HG03103 (cell line): ENCODE measurements at regions not wholly inside any gene's neighbourhood (a gene's known extent, or its start where the extent isn't known, plus 50 kb on each side); places are given as distances from the start of the nearest gene placed in this dataset.
"Not testable (repeated sequence)": the region's sequence is repeated elsewhere in the genome, so short reads cannot be mapped to it uniquely, and the experiment has no call there.

Experiments used
- ATAC-seq: cut with Tn5 transposase; IDR thresholded peaks from one replicate; pipeline ENCODE4 v1.9.1; 2021; ENCODE audit warnings: low read depth; ENCODE audit not compliant: unreplicated experiment

DNA sequence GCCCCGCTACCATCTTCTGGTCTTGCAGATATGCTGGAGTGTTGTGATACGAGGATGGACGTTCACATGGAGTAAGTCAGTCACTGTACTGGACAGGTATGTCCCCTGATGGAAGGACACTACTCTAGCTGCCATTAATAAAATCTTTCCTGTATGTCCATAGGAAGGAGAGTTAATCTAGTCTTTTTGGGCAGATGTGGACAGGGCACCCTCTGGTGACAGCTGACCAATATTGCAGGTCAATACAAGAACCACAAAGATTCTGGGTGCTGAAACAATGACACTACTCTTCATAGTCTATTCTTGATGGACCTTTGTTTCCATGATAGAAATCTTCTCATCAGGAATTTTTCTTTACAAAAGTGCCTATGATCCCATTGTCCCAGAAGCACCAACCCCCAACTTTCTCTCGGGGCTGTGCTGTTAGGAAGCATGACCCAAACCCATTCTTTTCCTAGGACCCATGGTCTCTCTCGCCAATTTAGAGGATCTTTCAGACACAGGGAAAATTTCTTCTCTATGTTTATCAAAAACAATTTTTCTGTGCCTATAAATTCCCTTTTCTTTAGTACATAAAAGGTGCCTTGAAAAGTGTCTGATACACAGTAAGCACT, 376.9 kb downstream of the DTWD2 start:
- ATAC-seq, result no peak

DNA sequence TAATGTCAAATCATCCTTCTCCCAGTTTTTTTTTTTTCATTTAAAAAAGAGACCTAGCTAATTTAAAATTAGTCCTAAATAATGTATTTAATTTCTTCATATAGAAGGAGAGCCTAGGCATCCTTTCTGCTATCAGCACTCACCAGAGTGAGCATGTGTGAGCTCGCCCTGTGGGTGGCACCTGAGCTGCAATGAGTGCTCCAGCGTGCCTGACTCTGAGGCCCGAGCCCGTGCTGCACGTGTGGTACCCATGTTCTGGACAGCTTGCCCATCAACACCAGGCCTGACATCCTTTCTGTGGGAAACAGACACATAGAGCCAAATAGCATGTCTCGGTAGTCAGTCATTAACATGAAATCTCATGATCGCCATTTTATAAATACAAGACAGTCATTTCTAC, 381.4 kb downstream of the DTWD2 start:
- no peak for ATAC-seq

DNA sequence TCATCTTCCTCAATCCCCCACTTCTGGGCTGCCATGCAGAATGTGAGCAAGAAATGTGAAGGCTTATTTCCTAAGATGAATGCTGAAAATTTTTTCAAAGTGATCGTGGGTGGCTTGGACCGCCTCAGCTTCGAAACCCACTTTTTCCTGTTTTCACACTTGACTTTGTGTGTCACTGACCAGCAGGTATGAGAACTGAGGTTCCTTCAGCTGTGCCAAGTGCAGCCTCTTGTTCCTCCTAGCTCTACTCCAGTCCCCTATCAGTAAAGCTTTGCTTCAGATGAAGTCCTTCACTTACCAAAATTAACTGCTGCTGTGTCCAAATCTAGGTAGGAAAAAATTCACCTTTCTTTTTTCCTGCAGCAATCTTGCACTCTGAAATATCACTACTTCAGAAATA, 382.6 kb downstream of the DTWD2 start:
- ATAC-seq, result no peak

DNA sequence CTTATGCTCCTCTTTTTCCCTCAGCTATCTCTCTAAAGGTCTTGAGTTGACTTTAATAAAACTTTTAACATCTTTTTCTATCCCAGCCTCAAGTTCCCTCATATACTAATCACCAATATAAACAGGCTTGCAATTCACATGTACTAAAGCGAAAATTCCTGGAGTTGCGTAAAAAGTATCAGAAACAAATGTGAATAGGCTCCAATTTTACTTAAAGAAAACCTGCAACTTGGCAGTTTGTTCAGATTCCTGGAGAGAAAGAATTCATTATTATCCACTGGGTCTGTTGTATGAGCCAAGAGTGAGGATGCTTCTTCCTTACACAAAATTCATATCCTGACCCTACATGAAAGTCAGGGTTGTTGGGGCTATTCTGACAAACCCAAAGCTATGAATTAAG, 384.2 kb downstream of the DTWD2 start:
- ATAC-seq, result no peak

DNA sequence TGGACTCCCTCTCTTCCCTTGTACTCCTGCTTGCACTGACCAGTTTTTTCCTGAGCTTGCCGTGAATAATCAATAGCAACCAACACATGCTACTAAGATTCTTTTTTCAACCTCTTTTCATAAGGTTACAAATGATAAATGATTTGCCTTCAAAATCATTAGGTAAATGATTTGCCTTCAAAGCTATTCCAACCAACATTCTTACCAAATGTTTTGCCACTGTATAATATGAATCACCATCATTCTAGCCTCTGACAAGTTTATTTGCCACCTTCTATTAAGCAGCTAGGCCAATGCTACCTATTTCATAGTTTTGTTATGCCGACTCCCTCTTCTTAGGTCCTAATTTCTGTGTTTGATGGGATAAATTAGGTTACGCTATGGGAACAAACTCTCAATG, 385.1 kb downstream of the DTWD2 start:
- no peak for ATAC-seq

DNA sequence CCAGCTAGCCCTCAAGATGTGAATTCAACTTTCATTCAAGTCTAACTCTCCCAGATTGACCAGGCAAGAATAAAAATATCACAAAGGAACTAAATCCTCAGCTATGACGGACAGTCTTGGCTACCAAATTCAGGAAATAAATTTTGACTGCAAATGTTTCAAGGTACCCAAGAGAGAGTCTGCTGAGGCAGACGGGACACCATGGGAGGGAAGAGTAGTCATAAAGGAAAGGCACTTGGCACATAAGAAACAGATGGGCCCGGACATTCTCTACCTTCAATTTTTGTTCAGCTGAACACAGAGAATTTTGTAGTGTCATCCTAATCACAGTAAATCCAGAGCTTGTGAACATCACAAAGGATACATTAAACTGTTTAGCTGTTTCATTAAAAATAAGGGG, 390.0 kb downstream of the DTWD2 start:
- ATAC-seq, result no peak

DNA sequence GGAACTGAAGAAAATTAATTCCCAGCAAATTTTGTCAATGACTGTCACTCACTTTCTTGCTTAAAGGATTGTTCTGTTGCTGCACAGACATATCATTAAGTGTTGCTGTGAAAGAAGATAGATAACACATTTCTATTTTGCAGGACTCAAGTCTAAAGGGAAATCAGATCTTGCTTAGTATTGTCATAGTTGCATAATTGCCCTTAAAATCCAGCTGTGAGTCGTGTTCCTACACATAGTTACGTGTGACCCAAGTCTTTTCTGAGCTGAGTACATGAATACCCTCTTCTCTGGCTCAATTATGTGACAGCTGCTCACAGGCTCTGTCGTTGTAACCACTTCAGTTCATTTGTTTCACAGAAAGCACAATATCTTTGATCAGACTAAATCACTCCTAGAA, 390.8 kb downstream of the DTWD2 start:
- ATAC-seq, result no peak

DNA sequence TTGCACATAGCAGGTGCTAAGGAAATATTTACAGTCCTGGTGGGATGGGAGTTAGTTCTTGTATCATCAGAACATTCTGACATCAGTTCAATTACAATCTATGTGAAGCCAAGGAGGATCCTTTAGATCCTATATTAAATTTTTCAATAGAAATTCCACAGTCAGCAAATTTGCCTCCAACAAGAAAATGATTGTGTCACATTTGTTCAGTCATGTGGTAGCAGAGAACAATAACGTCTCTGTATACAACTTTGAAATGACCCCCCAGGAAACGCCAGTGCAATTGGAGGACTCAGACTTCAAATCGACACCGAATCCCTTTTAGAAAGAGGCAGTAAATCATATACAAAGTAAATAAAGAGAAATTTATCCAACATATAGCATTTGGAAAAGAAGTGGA, 392.1 kb downstream of the DTWD2 start:
- no peak for ATAC-seq

DNA sequence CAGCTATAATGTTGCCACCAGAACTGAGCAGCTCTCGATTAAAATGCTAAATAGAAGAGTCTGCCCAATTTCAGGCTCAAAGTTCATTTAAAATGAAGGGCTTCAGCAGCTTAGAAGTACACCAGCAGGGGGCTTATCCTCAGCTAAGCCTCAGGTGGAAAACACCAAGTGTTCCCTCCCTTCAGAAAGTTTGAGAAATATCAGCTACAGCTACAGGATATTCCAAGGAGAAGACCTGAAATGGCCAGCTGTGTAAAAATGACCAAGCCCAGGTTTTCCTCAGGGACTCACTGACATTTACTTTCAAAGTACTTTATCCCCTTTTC, 395.4 kb downstream of the DTWD2 start:
- no peak for ATAC-seq

DNA sequence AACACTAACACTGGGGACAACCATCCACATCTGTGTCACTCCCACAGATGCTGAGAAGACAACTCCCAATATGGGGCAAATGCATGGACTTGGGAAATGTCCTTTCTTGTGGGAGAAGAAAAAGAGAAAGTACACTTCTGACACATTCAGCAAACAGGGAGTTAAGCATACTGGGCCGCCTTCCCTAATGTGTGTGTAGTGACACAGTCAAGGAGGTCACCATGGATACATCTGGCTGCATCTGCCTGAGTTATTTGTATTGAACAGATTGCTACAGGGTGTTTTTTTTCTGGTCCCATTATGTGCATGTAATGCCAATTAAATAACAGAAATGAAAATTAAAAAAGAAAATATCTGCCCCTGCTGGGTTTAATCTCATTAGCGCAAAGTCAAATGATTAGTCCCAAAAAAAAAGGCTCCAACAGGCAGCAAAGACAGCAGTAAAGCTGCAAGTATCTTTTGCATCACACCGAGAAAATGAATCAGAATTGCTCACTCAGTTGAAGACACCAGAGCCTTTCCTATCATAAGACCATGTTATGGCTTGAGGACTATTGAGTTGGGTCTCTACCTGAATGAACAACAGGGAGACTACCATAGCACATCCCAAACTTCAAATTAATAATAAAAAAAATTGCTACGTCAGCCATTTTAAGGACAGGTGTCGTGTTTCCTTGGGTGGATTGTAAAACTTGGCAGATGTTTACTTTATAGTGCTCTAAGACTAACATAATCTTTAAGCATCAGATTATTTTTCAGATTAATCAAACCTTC, 395.9 kb downstream of the DTWD2 start:
- no peak for ATAC-seq

DNA sequence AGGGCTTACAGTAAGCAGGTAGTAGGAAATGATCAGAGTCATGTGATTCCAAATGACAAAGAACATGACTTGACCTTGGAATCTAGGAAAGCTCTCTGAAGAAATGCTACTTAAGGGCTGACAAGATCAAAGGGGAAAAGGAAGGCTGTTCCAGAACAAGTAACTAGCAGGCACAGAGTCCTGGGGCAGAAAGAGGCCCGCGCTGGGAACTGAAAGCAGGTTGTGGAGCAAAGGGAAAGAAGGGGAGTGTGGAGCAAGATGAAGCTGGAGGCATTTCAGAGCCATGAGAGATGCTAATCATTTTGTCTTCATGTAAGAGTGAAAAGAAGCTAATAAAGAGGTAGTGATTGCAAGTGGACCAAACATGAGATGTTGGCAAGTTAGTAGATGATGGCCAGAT, 397.5 kb downstream of the DTWD2 start:
- ATAC-seq, result no peak

DNA sequence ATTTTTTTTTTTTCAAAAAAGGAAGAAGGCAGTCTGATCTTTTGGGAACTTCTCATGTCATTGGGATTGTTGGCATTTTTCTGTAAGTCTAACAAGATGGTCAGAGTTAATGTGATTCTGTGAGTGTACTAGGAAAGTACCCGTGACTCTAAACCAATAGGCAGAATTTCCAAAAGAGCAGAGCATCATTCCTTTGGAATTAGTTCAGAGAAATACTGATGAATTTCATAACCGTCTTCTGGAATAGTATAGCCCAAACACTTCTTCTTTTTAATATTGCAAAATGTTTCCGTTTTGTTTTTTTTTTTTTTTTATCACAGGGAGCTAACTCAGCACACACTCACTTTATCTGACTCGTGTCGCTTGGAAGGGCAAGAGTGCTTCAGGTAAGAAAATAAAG, 407.4 kb downstream of the DTWD2 start:
- ATAC-seq, result no peak

DNA sequence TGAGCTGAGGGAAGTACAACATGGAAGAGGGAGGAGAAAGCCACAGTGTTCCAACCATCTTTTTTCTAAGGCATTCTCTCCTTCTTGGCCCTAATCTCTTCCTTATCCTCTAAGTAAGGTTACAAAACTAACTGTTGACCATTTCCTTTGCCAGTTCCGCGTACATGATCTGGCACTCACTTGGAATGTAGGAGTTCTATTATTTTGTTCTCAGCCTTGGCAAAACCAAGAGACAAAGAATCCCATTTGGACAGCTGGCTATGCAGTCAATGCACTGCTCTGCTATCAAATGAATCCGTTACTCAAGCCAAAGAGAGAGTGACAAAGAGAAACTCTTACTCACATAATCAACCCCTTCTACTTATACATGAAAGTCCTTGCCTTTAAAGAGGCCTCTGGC, 410.3 kb downstream of the DTWD2 start:
- no peak for ATAC-seq

DNA sequence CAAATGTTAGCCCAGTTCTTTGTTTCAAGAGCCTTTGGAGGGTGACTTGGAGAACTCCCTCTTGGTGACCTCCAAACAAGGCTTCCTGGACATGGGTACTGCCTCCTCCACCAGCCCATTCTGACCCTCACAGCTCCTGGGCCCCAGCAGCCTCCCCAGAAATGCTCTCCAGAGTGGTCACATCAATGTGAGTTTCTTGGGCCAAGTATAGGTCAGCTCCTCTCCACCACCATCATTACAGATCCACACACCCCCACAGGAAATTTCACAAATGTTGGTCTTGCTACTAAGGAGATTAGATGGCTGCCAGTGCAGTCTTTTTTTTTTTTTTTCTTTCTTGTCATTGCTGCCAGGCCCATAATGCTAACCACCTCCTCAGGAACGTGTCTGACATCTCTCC, 410.7 kb downstream of the DTWD2 start:
- no peak for ATAC-seq

DNA sequence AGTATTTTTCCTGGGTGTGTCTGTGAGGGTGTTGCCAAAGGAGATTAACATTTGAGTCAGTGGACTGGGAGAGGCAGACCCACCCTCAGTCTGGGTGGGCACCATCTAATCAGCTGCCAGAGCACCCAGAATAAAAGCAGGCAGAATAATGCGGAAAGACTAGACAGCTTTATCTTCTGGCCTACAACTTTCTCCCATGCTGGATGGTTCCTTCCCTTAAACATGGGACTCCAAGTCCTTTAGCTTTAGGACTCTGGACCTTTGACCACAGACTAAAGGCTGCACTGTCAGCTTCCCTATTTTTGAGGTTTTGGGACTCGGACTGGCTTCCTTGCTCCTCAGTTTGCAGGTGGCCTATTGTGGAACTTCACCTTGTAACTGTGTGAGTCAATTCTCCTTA, 418.1 kb downstream of the DTWD2 start:
- not testable (repeated sequence) for ATAC-seq

DNA sequence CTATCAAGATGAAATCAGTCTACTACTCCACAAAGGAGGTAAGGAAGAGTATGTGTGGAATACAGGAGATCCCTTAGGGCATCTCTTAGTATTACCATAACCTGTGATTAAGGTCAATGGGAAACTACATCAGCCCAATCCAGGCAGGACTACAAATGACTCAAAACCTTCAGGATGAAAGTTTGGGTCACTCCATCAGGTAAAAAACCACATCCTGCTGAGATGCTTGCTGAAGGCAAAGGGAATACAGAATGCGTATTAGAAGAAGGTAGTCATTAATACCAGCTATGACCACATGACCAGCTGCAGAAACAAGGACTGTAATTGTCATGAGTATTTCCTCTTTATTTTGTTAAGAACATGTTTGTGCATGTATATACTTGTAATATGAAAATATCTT, 418.8 kb downstream of the DTWD2 start:
- not testable (repeated sequence) for ATAC-seq

DNA sequence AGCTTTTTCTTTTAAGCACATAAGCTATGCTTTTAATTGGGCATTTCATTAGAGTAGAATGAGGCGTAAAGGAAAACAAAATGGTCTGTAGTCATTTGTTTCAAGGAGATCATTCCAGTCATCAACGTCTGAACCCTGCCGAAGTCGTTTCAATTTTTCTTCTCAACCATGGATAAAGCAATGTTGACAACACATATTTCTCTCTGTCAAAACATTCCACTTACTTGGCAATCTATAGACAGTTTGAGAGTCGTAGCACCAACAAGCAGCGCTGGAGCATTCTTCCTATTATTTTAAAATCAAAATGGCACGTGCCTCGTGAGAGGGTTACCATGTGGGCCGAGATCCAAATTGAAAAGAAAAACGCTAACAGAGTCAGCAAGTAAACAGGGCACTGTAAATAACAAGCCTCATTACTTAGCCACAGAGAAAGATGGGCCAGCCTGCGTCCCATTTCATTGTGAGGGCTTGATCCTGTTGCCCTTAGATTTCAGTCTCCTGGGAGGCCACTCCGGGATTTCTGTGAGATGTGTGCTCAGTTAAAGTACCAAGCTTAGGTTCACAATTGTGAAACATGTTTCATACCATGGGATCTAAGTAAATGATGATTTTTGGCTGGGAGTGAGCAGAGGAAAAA, 422.9 kb downstream of the DTWD2 start:
- no peak for ATAC-seq

DNA sequence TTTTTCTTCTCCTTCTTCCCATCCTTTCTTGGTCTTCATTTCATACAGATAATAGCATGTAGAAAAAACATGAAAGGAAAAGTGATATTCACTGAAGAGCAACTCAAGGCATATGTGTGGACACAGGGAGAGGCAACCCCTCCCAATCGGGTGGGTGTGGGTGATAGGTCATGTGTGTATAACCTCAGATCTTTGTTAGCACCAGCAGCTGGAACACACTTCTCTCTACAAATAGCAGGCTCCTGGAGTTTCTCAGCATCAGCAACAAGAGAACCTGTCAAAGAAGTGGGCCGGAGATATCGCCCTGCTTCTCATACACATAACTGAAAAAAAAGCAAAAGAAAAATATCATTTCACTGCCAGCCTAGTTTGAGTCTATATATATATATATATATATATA, 426.4 kb downstream of the DTWD2 start:
- no peak for ATAC-seq

DNA sequence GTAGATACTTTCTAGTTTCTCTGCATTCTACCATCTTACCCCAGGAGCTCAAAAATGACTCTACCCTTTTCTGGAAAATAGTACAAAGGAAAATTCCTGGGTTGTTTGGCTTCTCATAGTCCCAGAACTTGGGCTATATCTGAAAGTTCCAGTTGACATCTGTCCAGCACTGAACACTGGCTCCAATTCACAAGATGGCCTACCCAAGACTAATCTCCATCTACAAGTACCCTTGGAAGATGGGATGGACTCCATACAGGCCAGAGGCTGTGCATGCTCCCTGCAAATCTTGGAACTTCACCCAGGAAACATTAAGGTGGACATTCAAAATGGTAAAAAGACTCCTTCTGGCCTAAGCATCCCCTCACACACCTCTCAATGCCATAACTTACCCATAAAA, 427.1 kb downstream of the DTWD2 start:
- no peak for ATAC-seq

DNA sequence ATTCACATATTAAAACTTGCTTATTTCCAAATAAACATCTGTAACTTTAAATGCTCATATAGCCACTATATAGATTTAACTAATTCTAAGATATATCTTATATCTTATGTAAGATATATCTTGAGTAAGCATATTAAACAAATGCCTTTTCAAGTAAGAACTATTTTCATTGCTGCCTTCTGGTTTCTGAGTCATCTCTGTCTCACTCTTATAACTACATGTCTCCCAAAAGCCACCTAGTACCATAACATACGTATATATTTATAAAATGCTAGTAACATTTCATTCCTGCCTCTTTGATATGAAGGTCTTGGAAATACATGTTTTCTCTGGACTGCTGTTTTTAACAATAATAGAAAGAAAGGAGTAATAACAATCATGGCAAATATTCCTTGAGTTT, 429.5 kb downstream of the DTWD2 start:
- no peak for ATAC-seq

DNA sequence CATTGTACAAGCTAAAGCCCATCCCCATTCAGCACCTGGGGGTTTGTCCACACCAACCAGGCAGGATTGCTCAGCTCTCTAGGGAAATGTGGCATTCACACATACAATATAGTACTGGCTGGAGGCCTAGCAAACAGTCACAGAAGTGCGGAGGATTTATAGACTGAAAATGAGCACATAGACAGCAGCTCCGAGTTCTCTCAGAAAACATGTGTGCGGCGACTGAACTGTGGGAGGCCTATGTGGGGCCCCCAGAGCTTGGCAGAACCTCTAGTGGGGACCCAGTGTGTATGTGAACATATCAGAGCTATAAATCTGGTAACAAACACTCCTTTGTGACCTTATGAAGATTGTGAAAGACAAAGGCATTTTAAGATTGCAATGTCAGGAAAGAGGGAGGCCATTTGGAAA, 431.1 kb downstream of the DTWD2 start:
- no peak for ATAC-seq

DNA sequence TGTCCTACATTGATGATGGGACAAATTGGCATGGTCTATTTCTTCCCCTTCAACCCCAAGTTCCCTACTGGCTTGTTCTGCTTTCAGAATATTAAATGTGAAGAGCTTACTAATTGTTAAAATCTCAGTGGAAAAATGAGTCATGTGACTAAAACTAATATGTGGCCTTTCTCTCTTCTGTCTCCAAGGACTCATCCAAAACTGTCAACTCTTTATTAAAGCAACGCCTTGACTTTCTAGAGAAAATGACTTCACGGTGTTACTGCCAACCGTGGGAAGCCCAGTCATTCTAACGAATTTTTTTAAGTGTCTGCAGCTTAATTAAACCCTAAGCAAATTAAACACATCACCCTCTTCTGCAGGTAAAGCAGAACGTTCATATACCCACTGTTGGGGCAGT, 431.6 kb downstream of the DTWD2 start:
- no peak for ATAC-seq
